Neural cell (in vitro differentiated cells): ENCODE measurements at regions not wholly inside any gene's neighbourhood (a gene's known extent, or its start where the extent isn't known, plus 50 kb on each side); places are given as distances from the start of the nearest gene placed in this dataset.

ENCODE experiments used
- H2AFZ ChIP-seq: fragments of 200-600, 300-800 bp; sonication (generic), shearing (Covaris generic); 2 replicates; pipeline ENCODE4 v1.6.0; 2014; ENCODE audit warnings: low read depth, mild to moderate bottlenecking, antibody characterized with exemption, low read length, moderate library complexity
- H3F3A ChIP-seq: fragments of 200-600 bp; shearing (Covaris generic); 2 replicates; pipeline ENCODE4 v1.6.1; 2016; ENCODE audit warnings: mild to moderate bottlenecking, moderate library complexity, mixed read lengths, antibody characterized with exemption, low read length; ENCODE audit not compliant: insufficient read depth, poor library complexity, severe bottlenecking
- H3K27ac ChIP-seq: fragments of 200-600, 300-800 bp; sonication (generic), shearing (Covaris generic); 2 replicates; pipeline ENCODE4 v1.5.1; 2014; ENCODE audit warnings: mild to moderate bottlenecking, low read length, moderate library complexity
- H3K27me3 ChIP-seq: fragments of 300-800, 200-600 bp; sonication (generic), shearing (Covaris generic); 2 replicates; pipeline ENCODE4 v1.6.0; 2014; ENCODE audit warnings: mild to moderate bottlenecking, low read depth, low read length, moderate library complexity; ENCODE audit not compliant: insufficient read depth
- H3K36me3 ChIP-seq: fragments of 300-800, 200-600 bp; sonication (generic), shearing (Covaris generic); 2 replicates; pipeline ENCODE4 v1.5.1; 2014; ENCODE audit warnings: mild to moderate bottlenecking, antibody characterized with exemption, low read length, moderate library complexity; ENCODE audit not compliant: insufficient read depth
- H3K4me2 ChIP-seq: fragments of 300-800, 200-600 bp; sonication (generic), shearing (Covaris generic); 2 replicates; pipeline ENCODE4 v1.6.0; 2014; ENCODE audit warnings: mild to moderate bottlenecking, low read length
- H3K4me3 ChIP-seq: fragments of 300-800, 200-600 bp; sonication (generic), shearing (Covaris generic); 2 replicates; pipeline ENCODE4 v1.5.1; 2014; ENCODE audit warnings: mild to moderate bottlenecking, low read length, moderate library complexity
- H3K79me2 ChIP-seq: fragments of 200-600 bp; shearing (Covaris generic); replicated peaks from 2 replicates; pipeline ENCODE4 v1.6.0; 2014; ENCODE audit warnings: mild to moderate bottlenecking, low read length, moderate library complexity; ENCODE audit not compliant: insufficient read depth
- H3K9ac ChIP-seq: fragments of 300-800, 200-600 bp; sonication (generic), shearing (Covaris generic); 2 replicates; pipeline ENCODE4 v1.6.1; 2016; ENCODE audit warnings: mild to moderate bottlenecking, low read length, mixed read lengths
- H3K9me2 ChIP-seq: fragments of 200-600 bp; shearing (Covaris generic); 2 replicates; pipeline ENCODE4 v1.6.1; 2016; ENCODE audit warnings: mild to moderate bottlenecking, low read length, mixed read lengths; ENCODE audit not compliant: insufficient read depth
- H3K9me3 ChIP-seq: fragments of 200-600, 300-800 bp; sonication (generic), shearing (Covaris generic); 2 replicates; pipeline ENCODE4 v1.6.1; 2016; ENCODE audit warnings: mild to moderate bottlenecking, mixed run types, low read length, moderate library complexity, mixed read lengths
- H4K20me1 ChIP-seq: fragments of 200-600 bp; shearing (Covaris generic); 2 replicates; pipeline ENCODE4 v1.6.1; 2016; ENCODE audit warnings: mild to moderate bottlenecking, mixed run types; ENCODE audit not compliant: insufficient read depth
- CTCF ChIP-seq: fragments of 450-650 bp; IDR thresholded peaks from 2 replicates; pipeline ENCODE4 v1.5.1; 2014; ENCODE audit warnings: antibody characterized with exemption, mild to moderate bottlenecking, moderate library complexity; ENCODE audit not compliant: poor library complexity, severe bottlenecking
- EP300 ChIP-seq: fragments of 450-650 bp; conservative IDR thresholded peaks from 2 replicates; pipeline ENCODE4 v1.6.1; 2014; ENCODE audit warnings: antibody characterized with exemption, mild to moderate bottlenecking, moderate library complexity; ENCODE audit not compliant: poor library complexity, severe bottlenecking
- EZH2 ChIP-seq: fragments of 200-600, 300-800 bp; shearing (Covaris generic), sonication (generic); IDR thresholded peaks from 2 replicates; pipeline ENCODE4 v1.6.1; 2014; ENCODE audit warnings: antibody characterized with exemption, low read length, borderline replicate concordance, mild to moderate bottlenecking; ENCODE audit not compliant: insufficient read depth, poor library complexity, severe bottlenecking
- MXI1 ChIP-seq: fragments of 450-650 bp; conservative IDR thresholded peaks from 2 replicates; pipeline ENCODE4 v1.6.1; 2014; ENCODE audit warnings: antibody characterized with exemption, mild to moderate bottlenecking; ENCODE audit not compliant: poor library complexity, severe bottlenecking
- POLR2AphosphoS5 ChIP-seq: IDR thresholded peaks from 2 replicates; pipeline ENCODE4 v1.6.1; 2012
- RAD21 ChIP-seq: fragments of 450-650 bp; conservative IDR thresholded peaks from 2 replicates; pipeline ENCODE4 v1.6.1; 2014; ENCODE audit warnings: antibody characterized with exemption, mild to moderate bottlenecking, moderate library complexity
- SMC3 ChIP-seq: fragments of 450-650 bp; conservative IDR thresholded peaks from 2 replicates; pipeline ENCODE4 v1.6.1; 2014; ENCODE audit warnings: antibody characterized with exemption, mild to moderate bottlenecking, moderate library complexity; ENCODE audit not compliant: poor library complexity
- TAF1 ChIP-seq: IDR thresholded peaks from 2 replicates; pipeline ENCODE4 v1.6.1; 2012; ENCODE audit warnings: low read depth
- TF ChIP-seq, protein P1 (sequence below): IDR thresholded peaks from 2 replicates; pipeline ENCODE4 v1.6.1; 2012; ENCODE audit warnings: borderline replicate concordance

GRCh38 chr7:98049034-98049433 is 57.6 kb upstream of the LMTK2 start:
- no peaks in the 10 kb centered on the region for H3K27me3 ChIP-seq
- H3K36me3 ChIP-seq: no peaks in the 10 kb centered on the region

DNA sequence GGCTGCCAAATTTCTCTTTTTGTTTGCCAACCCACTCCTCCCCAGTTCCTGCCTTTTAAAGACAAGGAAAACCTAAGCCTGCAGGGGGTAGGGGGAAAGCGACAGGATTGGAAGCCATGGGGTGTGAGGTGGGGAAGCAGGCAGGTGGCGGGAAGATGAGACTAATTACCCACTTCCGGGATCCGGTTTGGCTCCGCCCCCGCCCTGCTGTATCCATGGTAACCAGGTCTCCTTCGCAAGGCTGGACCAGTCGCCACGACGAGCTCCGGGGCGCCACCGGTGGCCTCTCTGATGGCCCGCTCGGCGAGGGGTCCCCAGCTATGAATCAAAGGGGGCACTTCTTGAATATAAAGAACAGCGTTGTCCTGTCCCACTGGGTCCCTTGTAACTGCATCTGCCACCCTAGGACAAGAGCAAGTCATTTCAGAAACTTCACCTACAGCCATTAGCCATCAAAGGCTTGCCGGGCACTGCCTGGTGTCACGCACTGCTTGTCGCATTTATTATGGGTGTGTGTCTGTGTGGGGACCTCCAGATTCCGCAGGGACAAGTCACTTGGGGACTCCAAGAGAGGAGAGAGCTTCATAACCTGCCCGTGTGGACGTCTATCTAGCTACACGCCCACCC is 55.4 kb upstream of the LMTK2 start:
- Histone ChIP-seq H3K36me3 (no peaks in the 10 kb centered on the region), H3K9me2 (no peaks in the 10 kb centered on the region), H3K4me3 (peak overlapping the region; percentile 51), H3K4me2 (no peak overlapping the region), H3K27ac (no peak overlapping the region), H2AFZ (peak overlapping the region; percentile 33), H4K20me1 (no peaks in the 10 kb centered on the region), H3F3A (no peaks in the 10 kb centered on the region), H3K9me3 (no peaks in the 10 kb centered on the region), H3K27me3 (no peaks in the 10 kb centered on the region), H3K9ac (no peak overlapping the region), H3K79me2 (no peaks in the 10 kb centered on the region)
- TF ChIP-seq EZH2: no peak
- TF ChIP-seq CTCF: peak; percentile 12

More at GRCh38 chr7:98049034-98049433, 57.6 kb upstream of the LMTK2 start:
- H4K20me1 ChIP-seq: no peaks in the 10 kb centered on the region
- H3K9me2 ChIP-seq: no peaks in the 10 kb centered on the region
- H3K9ac ChIP-seq: no peak overlapping the region
- H3F3A ChIP-seq: no peaks in the 10 kb centered on the region
- TF ChIP-seq EP300 (no peak), RAD21 (no peak), POLR2AphosphoS5 (no peak), TAF1 (no peak), MXI1 (no peak), SMC3 (no peak)
- H3K9me3 ChIP-seq: no peaks in the 10 kb centered on the region
- no peak overlapping the region for H3K27ac ChIP-seq
- no peak overlapping the region for H2AFZ ChIP-seq
- H3K79me2 ChIP-seq: no peaks in the 10 kb centered on the region
- H3K4me2 ChIP-seq: no peak overlapping the region
- H3K4me3 ChIP-seq: no peak overlapping the region

- H3K9me3 ChIP-seq: no peaks in the 10 kb centered on the region
- no peak overlapping the region for H3K4me2 ChIP-seq
- H4K20me1 ChIP-seq: no peaks in the 10 kb centered on the region
- H3K4me3 ChIP-seq: no peak overlapping the region
- H3K79me2 ChIP-seq: no peaks in the 10 kb centered on the region
- H3K9me2 ChIP-seq: no peaks in the 10 kb centered on the region
- no peak overlapping the region for H3K9ac ChIP-seq
- no peak overlapping the region for H2AFZ ChIP-seq
- no peaks in the 10 kb centered on the region for H3F3A ChIP-seq
- no peak overlapping the region for H3K27ac ChIP-seq
- no peaks in the 10 kb centered on the region for H3K36me3 ChIP-seq
- TF ChIP-seq EZH2: no peak
- TF ChIP-seq EP300: no peak
- no peak for TF ChIP-seq TAF1
- TF ChIP-seq MXI1: no peak
- TF ChIP-seq, protein P1, sequence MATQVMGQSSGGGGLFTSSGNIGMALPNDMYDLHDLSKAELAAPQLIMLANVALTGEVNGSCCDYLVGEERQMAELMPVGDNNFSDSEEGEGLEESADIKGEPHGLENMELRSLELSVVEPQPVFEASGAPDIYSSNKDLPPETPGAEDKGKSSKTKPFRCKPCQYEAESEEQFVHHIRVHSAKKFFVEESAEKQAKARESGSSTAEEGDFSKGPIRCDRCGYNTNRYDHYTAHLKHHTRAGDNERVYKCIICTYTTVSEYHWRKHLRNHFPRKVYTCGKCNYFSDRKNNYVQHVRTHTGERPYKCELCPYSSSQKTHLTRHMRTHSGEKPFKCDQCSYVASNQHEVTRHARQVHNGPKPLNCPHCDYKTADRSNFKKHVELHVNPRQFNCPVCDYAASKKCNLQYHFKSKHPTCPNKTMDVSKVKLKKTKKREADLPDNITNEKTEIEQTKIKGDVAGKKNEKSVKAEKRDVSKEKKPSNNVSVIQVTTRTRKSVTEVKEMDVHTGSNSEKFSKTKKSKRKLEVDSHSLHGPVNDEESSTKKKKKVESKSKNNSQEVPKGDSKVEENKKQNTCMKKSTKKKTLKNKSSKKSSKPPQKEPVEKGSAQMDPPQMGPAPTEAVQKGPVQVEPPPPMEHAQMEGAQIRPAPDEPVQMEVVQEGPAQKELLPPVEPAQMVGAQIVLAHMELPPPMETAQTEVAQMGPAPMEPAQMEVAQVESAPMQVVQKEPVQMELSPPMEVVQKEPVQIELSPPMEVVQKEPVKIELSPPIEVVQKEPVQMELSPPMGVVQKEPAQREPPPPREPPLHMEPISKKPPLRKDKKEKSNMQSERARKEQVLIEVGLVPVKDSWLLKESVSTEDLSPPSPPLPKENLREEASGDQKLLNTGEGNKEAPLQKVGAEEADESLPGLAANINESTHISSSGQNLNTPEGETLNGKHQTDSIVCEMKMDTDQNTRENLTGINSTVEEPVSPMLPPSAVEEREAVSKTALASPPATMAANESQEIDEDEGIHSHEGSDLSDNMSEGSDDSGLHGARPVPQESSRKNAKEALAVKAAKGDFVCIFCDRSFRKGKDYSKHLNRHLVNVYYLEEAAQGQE: no peak
- no peak for TF ChIP-seq POLR2AphosphoS5
- no peak for TF ChIP-seq CTCF
- no peak for TF ChIP-seq RAD21
- no peak for TF ChIP-seq SMC3
- H3K27me3 ChIP-seq: no peaks in the 10 kb centered on the region
Observed at GRCh38 chr7:98054585-98054984, 52.1 kb upstream of the LMTK2 start.
